AG04450 (cell line): ENCODE measurements at regions not wholly inside any gene's neighbourhood (a gene's known extent, or its start where the extent isn't known, plus 50 kb on each side); places are given as distances from the start of the nearest gene placed in this dataset.
"Not testable (repeated sequence)": the region's sequence is repeated elsewhere in the genome, so short reads cannot be mapped to it uniquely, and the experiment has no call there.

ENCODE experiments used
- CTCF ChIA-PET: fragments of 300-600, 350-600 bp; formaldehyde crosslinking; extraction: SDS; loops from one replicate; lab custom pipeline; 2022; ENCODE audit warnings: antibody characterized with exemption, inconsistent platforms; lab: Charles Lee
- POLR2A ChIA-PET: fragments of 350-600 bp; formaldehyde crosslinking; extraction: SDS; loops from one replicate; lab custom pipeline; 2021; ENCODE audit warnings: antibody characterized with exemption, inconsistent platforms; lab: Yijun Ruan, JAX
- DNase-seq: peaks from one replicate; pipeline ENCODE4 v3.0.0-alpha.2; 2011; ENCODE audit warnings: low read depth, low spot score
- H3K27ac ChIP-seq: one replicate; pipeline ENCODE4 v1.5.1; 2012; ENCODE audit warnings: low read depth, low read length, control low read depth
- H3K27me3 ChIP-seq: one replicate; pipeline ENCODE4 v1.6.0; 2012; ENCODE audit warnings: low read length; ENCODE audit not compliant: control insufficient read depth, insufficient read depth
- H3K4me3 ChIP-seq: 2 replicates; pipeline ENCODE4 v1.5.1; 2011; ENCODE audit warnings: mild to moderate bottlenecking, low read depth, low read length, control low read depth
- H3K9me3 ChIP-seq: 2 replicates; pipeline ENCODE4 v1.5.1; 2012; ENCODE audit warnings: low read length; ENCODE audit not compliant: control insufficient read depth, insufficient read depth
- TF ChIP-seq, protein P1 (sequence below): IDR thresholded peaks from 2 replicates; pipeline ENCODE4 v1.5.1; 2011; ENCODE audit warnings: low read depth, low read length, control low read depth, inconsistent platforms

DNA sequence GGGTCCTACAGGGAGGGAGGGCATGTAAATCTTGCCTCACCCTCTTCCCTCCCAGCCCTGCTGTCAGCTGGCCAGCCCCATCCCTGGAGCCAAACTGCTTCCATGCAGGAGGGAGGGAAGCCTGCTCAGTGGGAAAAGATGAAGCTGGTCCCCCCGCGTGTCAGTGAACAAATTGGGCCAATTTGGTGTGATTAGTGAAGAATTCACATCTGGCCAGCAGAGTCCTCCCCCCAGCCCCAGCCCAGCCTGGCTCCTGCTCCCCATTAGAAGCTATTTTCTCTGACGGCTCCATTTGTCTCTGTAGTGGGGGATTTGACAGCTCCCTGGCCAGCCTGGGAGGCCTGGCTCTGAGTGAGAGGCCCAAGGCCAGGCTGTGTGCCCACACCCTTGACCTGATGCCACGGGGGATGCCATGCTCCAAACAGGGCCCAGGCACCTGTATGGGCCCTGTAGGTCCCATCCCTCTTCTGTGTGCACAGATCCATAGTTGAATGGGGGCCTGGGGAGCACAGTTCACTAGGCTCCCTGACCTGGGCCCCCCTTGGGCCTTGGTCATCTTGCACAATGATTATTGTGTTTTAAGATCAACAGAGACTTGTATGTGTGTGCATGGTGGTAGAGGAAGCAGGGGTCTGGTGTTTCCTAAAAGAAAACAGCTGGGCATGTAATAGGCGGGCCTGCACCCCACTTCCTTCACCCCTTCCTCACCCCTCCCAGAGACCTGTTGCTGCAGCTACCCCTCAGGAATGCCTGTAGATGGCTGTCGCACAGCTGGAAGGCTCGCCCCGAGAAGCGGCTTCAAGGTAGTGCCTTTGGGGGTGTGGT is 50.7 kb upstream of the TAC4 start:
- POLR2A ChIA-PET: no interaction called here
- TF ChIP-seq, protein P1, sequence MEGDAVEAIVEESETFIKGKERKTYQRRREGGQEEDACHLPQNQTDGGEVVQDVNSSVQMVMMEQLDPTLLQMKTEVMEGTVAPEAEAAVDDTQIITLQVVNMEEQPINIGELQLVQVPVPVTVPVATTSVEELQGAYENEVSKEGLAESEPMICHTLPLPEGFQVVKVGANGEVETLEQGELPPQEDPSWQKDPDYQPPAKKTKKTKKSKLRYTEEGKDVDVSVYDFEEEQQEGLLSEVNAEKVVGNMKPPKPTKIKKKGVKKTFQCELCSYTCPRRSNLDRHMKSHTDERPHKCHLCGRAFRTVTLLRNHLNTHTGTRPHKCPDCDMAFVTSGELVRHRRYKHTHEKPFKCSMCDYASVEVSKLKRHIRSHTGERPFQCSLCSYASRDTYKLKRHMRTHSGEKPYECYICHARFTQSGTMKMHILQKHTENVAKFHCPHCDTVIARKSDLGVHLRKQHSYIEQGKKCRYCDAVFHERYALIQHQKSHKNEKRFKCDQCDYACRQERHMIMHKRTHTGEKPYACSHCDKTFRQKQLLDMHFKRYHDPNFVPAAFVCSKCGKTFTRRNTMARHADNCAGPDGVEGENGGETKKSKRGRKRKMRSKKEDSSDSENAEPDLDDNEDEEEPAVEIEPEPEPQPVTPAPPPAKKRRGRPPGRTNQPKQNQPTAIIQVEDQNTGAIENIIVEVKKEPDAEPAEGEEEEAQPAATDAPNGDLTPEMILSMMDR: no peak
- DNase-seq: no peak
- no peak overlapping the region for H3K27ac ChIP-seq
- CTCF ChIA-PET: interaction anchor here (0.9 kb wide), 1 partner anchor 100 kb away, joined by 4 read pairs; no protein-coding TSS in a partner anchor
- H3K9me3 ChIP-seq: no peaks in the 10 kb centered on the region; the same call in 1 of the 2 replicates
- peaks cover 86% of the 10 kb centered on the region for H3K27me3 ChIP-seq
- no peak overlapping the region for H3K4me3 ChIP-seq

DNA sequence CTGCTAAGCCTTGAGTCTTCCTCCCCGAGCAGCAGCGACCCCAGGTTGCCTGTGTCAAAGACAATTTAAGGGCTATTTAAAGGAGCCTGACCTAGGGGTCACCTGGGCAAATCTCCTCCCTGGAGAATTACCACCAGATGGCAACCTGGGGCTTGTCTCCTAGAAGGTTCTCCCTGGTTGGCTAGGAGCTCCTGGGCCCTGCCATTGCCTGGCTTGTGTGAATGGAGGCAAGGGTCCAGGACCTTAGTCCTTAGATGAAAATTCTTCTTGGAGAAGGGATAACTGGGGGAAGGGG is 51.3 kb upstream of the TAC4 start:
- Histone ChIP-seq H3K27ac (no peak overlapping the region), H3K9me3 (no peaks in the 10 kb centered on the region; the same call in 1 of the 2 replicates), H3K27me3 (peaks cover 87% of the 10 kb centered on the region), H3K4me3 (no peak overlapping the region)
- no peak for DNase-seq
- TF ChIP-seq, protein P1: 0 out of 2 replicates have a peak, but pooled peaks have one; percentile 11
- ChIA-PET CTCF (interaction anchor here (0.9 kb wide), 1 partner anchor 99 kb away, joined by 4 read pairs; no protein-coding TSS in a partner anchor), POLR2A (no interaction called here)

DNA sequence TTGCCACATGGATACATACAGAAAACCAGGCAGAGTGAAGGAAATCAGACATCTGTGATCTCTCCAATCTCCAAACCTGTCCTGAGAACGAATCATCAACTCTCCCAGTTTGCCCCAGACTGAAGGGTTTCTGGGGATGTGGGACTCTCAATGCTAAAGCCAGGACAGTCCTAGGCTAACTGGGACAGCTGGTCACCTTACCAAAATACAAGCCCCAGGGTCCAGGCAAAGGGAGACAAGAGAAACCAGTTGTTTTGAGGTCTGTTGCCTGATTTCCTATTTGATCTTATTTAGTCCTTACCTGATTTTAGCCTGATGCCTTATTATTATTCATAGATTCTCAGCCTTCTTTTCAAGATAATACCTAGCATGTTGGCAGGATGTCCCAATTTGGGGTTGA is 51.7 kb upstream of the TAC4 start:
- no peak for DNase-seq
- ChIA-PET POLR2A (no interaction called here), CTCF (no interaction called here)
- no peak overlapping the region for H3K4me3 ChIP-seq
- H3K27ac ChIP-seq: no peak overlapping the region
- no peaks in the 10 kb centered on the region; the same call in 1 of the 2 replicates for H3K9me3 ChIP-seq
- peaks cover 90% of the 10 kb centered on the region for H3K27me3 ChIP-seq
- TF ChIP-seq, protein P1: no peak

DNA sequence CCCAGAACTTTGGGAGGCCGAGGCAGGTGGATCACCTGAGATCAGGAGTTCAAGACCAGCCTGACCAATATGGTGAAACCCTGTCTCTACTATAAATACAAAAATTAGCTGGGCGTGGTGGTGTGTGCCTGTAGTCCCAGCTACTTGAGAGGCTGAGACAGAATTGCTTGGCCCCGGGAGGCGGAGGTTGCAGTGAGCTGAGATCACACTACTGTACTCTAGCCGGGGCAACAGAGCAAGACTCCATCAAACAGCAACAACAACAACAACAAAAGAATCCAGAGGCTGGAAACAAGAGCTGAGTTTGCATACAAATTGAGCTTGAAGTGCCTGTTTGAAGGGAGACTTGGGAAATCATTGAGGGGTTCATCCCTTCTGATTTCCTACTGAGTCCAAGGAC is 52.9 kb upstream of the TAC4 start:
- H3K4me3 ChIP-seq, H3K9me3 ChIP-seq, H3K27ac ChIP-seq, DNase-seq, POLR2A ChIA-PET: not testable (repeated sequence)
- CTCF ChIA-PET: interaction anchor here (1.2 to 1.4 kb wide), 3 partner anchors 21 to 96 kb away, joined by 3 to 8 read pairs (median 4); no protein-coding TSS in a partner anchor
- H3K27me3 ChIP-seq: peaks cover 93% of the 10 kb centered on the region

DNA sequence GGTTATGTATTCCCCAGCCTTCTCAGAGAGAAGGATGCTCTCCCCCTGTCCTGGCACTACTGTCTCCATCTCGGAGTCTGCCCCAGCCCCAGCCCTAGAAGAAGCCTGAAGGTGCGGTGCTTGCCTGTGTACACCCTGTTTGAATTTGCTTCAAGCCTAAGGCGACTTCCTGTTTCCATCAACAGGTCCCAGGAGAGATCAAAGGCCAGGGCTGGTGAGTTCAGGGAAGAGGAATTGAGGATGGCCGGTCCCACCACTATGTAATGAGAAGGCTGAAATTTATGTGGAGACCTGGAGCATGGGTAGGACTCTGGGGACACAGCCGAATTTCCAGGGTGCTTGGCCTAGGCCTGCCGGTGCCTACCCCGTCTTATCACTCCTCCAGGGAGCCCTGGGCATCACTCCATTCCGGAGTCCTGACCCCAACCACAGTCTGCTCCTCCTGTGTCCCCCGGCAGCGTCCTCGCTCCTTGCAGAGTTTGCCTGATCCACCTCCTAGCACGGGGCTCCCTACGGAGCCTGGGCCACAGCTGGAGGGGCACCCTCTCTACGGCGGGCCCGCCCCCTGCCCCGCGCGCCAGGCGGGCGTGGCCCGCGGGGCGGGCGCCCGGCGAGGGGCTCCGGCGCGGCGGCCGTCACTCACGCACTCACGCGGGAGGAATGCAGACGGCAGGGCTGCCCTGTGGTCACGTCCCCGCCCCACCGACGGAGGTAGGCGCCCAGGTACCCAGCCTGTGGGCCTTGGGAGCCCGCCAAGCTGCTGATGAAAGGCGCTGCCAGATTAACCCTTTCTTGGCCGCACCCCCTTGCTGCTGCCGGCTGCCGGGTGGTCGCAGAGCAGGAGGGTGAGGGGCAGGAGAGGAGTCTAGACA is 53.8 kb upstream of the TAC4 start:
- no peak overlapping the region for H3K4me3 ChIP-seq
- H3K27ac ChIP-seq: no peak overlapping the region
- TF ChIP-seq, protein P1: no peak
- CTCF ChIA-PET: interaction anchor here (1.2 to 1.4 kb wide), 3 partner anchors 22 to 95 kb away, joined by 3 to 8 read pairs (median 4); no protein-coding TSS in a partner anchor
- POLR2A ChIA-PET: no interaction called here
- peaks cover 93% of the 10 kb centered on the region for H3K27me3 ChIP-seq
- H3K9me3 ChIP-seq: no peaks in the 10 kb centered on the region
- DNase-seq: no peak
